ENCODE measurements at regions not wholly inside any gene's neighbourhood (a gene's known extent, or its start where the extent isn't known, plus 50 kb on each side); places are given as distances from the start of the nearest gene placed in this dataset.

GRCh38 chr1:219465212-219466093 lies 147.5 kb downstream of the ZC3H11B start:
- CTCF ChIA-PET (ENCODE audit: unreplicated experiment) = no interaction called here
- H3K9me2 ChIP-seq (ENCODE audit: insufficient read depth, low read length) = no peaks in the 10 kb centered on the region
- POLR2A ChIA-PET = interaction anchor here (0.6 to 1.0 kb wide), 2 partner anchors 14 to 349 kb away, joined by 3 read pairs; no protein-coding TSS in a partner anchor
- H2AFZ ChIP-seq (ENCODE audit: low read length) = no peak overlapping the region
- H3K4me1 ChIP-seq (ENCODE audit: insufficient read depth, low read length, poor library complexity, severe bottlenecking) = no peaks in the 10 kb centered on the region
- H3K79me2 ChIP-seq (ENCODE audit: insufficient read depth, low read depth, low read length) = no peaks in the 10 kb centered on the region
- H4K20me1 ChIP-seq (ENCODE audit: insufficient read depth, low read length) = no peaks in the 10 kb centered on the region
- no peaks in the 10 kb centered on the region for H3K9me3 ChIP-seq (ENCODE audit: low read length)
- no peak overlapping the region for H3K27ac ChIP-seq (ENCODE audit: low read depth, low read length, poor library complexity, severe bottlenecking)
- no peaks in the 10 kb centered on the region for H3K36me3 ChIP-seq (ENCODE audit: insufficient read depth, low read length)
- no peak overlapping the region for H3K4me3 ChIP-seq (ENCODE audit: low read depth, low read length, poor library complexity, severe bottlenecking)
- BruUV-seq (replicated peaks) = no TSS peak
- no peak for DNase-seq (ENCODE audit: low spot score)
- no peak overlapping the region for H3K4me2 ChIP-seq (ENCODE audit: low read length)
- TF ChIP-seq CTCF (conservative IDR thresholded peaks at IDR 0.05; ENCODE audit: low read length) (no peak), EZH2phosphoT487 (IDR thresholded peaks at IDR 0.05; ENCODE audit: borderline replicate concordance, low read depth, low read length) (no peak)
- intact Hi-C loops (cut with micrococcal nuclease; ENCODE audit: unreplicated experiment) = no loop called here

GRCh38 chr1:219463636-219464035 lies 149.3 kb downstream of the ZC3H11B start:
- Histone ChIP-seq H3K9me3 (ENCODE audit: low read length) (no peaks in the 10 kb centered on the region), H4K20me1 (ENCODE audit: insufficient read depth, low read length) (no peaks in the 10 kb centered on the region), H2AFZ (ENCODE audit: low read length) (no peak overlapping the region), H3K4me1 (ENCODE audit: insufficient read depth, low read length, poor library complexity, severe bottlenecking) (no peaks in the 10 kb centered on the region), H3K36me3 (ENCODE audit: insufficient read depth, low read length) (no peaks in the 10 kb centered on the region), H3K4me2 (ENCODE audit: low read length) (no peak overlapping the region), H3K27ac (ENCODE audit: low read depth, low read length, poor library complexity, severe bottlenecking) (no peak overlapping the region), H3K4me3 (ENCODE audit: low read depth, low read length, poor library complexity, severe bottlenecking) (no peak overlapping the region), H3K9me2 (ENCODE audit: insufficient read depth, low read length) (no peaks in the 10 kb centered on the region), H3K79me2 (ENCODE audit: insufficient read depth, low read depth, low read length) (no peaks in the 10 kb centered on the region)
- POLR2A ChIA-PET = interaction anchor here (1.0 kb wide), 1 partner anchor 11 kb away, joined by 3 read pairs; no protein-coding TSS in a partner anchor
- CTCF ChIA-PET (ENCODE audit: unreplicated experiment) = no interaction called here
- intact Hi-C loops (cut with micrococcal nuclease; ENCODE audit: unreplicated experiment) = no loop called here
- BruUV-seq (replicated peaks) = no TSS peak
- no peak for DNase-seq (ENCODE audit: low spot score)
- TF ChIP-seq EZH2phosphoT487 (IDR thresholded peaks at IDR 0.05; ENCODE audit: borderline replicate concordance, low read depth, low read length) (no peak), CTCF (conservative IDR thresholded peaks at IDR 0.05; ENCODE audit: low read length) (no peak)

- ChIA-PET POLR2A (no interaction called here), CTCF (ENCODE audit: unreplicated experiment) (no interaction called here)
- Histone ChIP-seq H3K27ac (ENCODE audit: low read depth, low read length, poor library complexity, severe bottlenecking) (no peak overlapping the region), H3K4me3 (ENCODE audit: low read depth, low read length, poor library complexity, severe bottlenecking) (no peak overlapping the region), H3K36me3 (ENCODE audit: insufficient read depth, low read length) (no peaks in the 10 kb centered on the region), H3K4me1 (ENCODE audit: insufficient read depth, low read length, poor library complexity, severe bottlenecking) (no peaks in the 10 kb centered on the region), H4K20me1 (ENCODE audit: insufficient read depth, low read length) (no peaks in the 10 kb centered on the region), H3K9me2 (ENCODE audit: insufficient read depth, low read length) (no peaks in the 10 kb centered on the region), H3K79me2 (ENCODE audit: insufficient read depth, low read depth, low read length) (no peaks in the 10 kb centered on the region), H3K9me3 (ENCODE audit: low read length) (no peaks in the 10 kb centered on the region), H3K4me2 (ENCODE audit: low read length) (no peak overlapping the region), H2AFZ (ENCODE audit: low read length) (no peak overlapping the region)
- intact Hi-C loops (cut with micrococcal nuclease; ENCODE audit: unreplicated experiment) = no loop called here
- no TSS peak for BruUV-seq (replicated peaks)
- TF ChIP-seq CTCF (conservative IDR thresholded peaks at IDR 0.05; ENCODE audit: low read length) (no peak), EZH2phosphoT487 (IDR thresholded peaks at IDR 0.05; ENCODE audit: borderline replicate concordance, low read depth, low read length) (no peak)
- no peak for DNase-seq (ENCODE audit: low spot score)
Observed at GRCh38 chr1:219461981-219462400, 150.9 kb downstream of the ZC3H11B start.
